Osteoblast (primary cell): ENCODE measurements at regions not wholly inside any gene's neighbourhood (a gene's known extent, or its start where the extent isn't known, plus 50 kb on each side); places are given as distances from the start of the nearest gene placed in this dataset.
"Not testable (repeated sequence)": the region's sequence is repeated elsewhere in the genome, so short reads cannot be mapped to it uniquely, and the experiment has no call there.

Experiments
- DNase-seq: peaks from one replicate; pipeline ENCODE4 v3.0.0; 2011; ENCODE audit warnings: low spot score, mixed read lengths; ENCODE audit not compliant: insufficient read length; ENCODE audit errors: missing footprints
- H2AFZ ChIP-seq: 2 replicates; pipeline ENCODE4 v1.6.0; 2011; ENCODE audit warnings: mild to moderate bottlenecking, low read length
- H3K27ac ChIP-seq: 2 replicates; pipeline ENCODE4 v1.5.1; 2011; ENCODE audit warnings: mild to moderate bottlenecking, low read depth, low read length, moderate library complexity
- H3K27me3 ChIP-seq: 2 replicates; pipeline ENCODE4 v1.6.0; 2012; ENCODE audit warnings: mild to moderate bottlenecking, control low read depth, inconsistent platforms, low read length, moderate library complexity; ENCODE audit not compliant: insufficient read depth
- H3K36me3 ChIP-seq: 2 replicates; pipeline ENCODE4 v1.5.1; 2011; ENCODE audit warnings: mild to moderate bottlenecking, low read length, control low read depth, moderate library complexity; ENCODE audit not compliant: insufficient read depth
- H3K4me1 ChIP-seq: 2 replicates; pipeline ENCODE4 v1.5.1; 2011; ENCODE audit warnings: mild to moderate bottlenecking, low read length, control low read depth, moderate library complexity; ENCODE audit not compliant: insufficient read depth
- H3K4me2 ChIP-seq: 2 replicates; pipeline ENCODE4 v1.6.0; 2011; ENCODE audit warnings: mild to moderate bottlenecking, low read length; ENCODE audit not compliant: insufficient read depth
- H3K4me3 ChIP-seq: fragments of 200-600 bp; sonication (generic); 3 replicates; pipeline ENCODE4 v1.5.1; 2012; ENCODE audit warnings: mild to moderate bottlenecking, low read length, inconsistent platforms; ENCODE audit not compliant: insufficient read depth
- H3K79me2 ChIP-seq: 2 replicates; pipeline ENCODE4 v1.6.0; 2012; ENCODE audit warnings: mild to moderate bottlenecking, low read length, control low read depth, inconsistent platforms; ENCODE audit not compliant: insufficient read depth
- H3K9me3 ChIP-seq: 2 replicates; pipeline ENCODE4 v1.5.1; 2011; ENCODE audit warnings: low read depth, low read length, control low read depth
- H4K20me1 ChIP-seq: 2 replicates; pipeline ENCODE4 v1.6.0; 2012; ENCODE audit warnings: mild to moderate bottlenecking, low read length, control low read depth; ENCODE audit not compliant: insufficient read depth
- CTCF ChIP-seq: IDR thresholded peaks from 2 replicates; pipeline ENCODE4 v1.5.1; 2011; ENCODE audit warnings: mild to moderate bottlenecking, low read depth, low read length, moderate library complexity; ENCODE audit errors: extremely low read depth

- DNase-seq: no peak
- H3K9me3 ChIP-seq: no peaks in the 10 kb centered on the region
- TF ChIP-seq CTCF: no peak
- H3K36me3 ChIP-seq: no peaks in the 10 kb centered on the region
- no peak overlapping the region for H3K27ac ChIP-seq
- H3K27me3 ChIP-seq: no peaks in the 10 kb centered on the region
- H4K20me1 ChIP-seq: no peaks in the 10 kb centered on the region
- H3K79me2 ChIP-seq: no peaks in the 10 kb centered on the region
- no peak overlapping the region for H3K4me2 ChIP-seq
- H3K4me3 ChIP-seq: no peak overlapping the region
- H3K4me1 ChIP-seq: no peaks in the 10 kb centered on the region
- H2AFZ ChIP-seq: no peak overlapping the region
Observed at GRCh38 chr3:164007765-164008164, 1070.5 kb downstream of the SI start.

- Histone ChIP-seq H3K9me3 (no peaks in the 10 kb centered on the region), H3K27me3 (no peaks in the 10 kb centered on the region), H3K4me1 (no peaks in the 10 kb centered on the region), H3K36me3 (no peaks in the 10 kb centered on the region), H3K79me2 (no peaks in the 10 kb centered on the region), H3K4me3 (no peak overlapping the region), H2AFZ (no peak overlapping the region), H3K27ac (no peak overlapping the region), H3K4me2 (no peak overlapping the region), H4K20me1 (no peaks in the 10 kb centered on the region)
- TF ChIP-seq CTCF: no peak
- DNase-seq: no peak
Observed at GRCh38 chr3:164004205-164004604, 1074.1 kb downstream of the SI start.

GRCh38 chr3:164003016-164003415 lies 1075.3 kb downstream of the SI start:
- not testable (repeated sequence) for H3K4me3 ChIP-seq, H3K9me3 ChIP-seq, H3K79me2 ChIP-seq, H3K27me3 ChIP-seq, H3K27ac ChIP-seq, H4K20me1 ChIP-seq, H3K4me1 ChIP-seq, H3K4me2 ChIP-seq, DNase-seq, H2AFZ ChIP-seq, H3K36me3 ChIP-seq

- TF ChIP-seq CTCF: no peak
- DNase-seq: no peak
- no peaks in the 10 kb centered on the region for H3K27me3 ChIP-seq
- no peak overlapping the region for H2AFZ ChIP-seq
- H3K36me3 ChIP-seq: no peaks in the 10 kb centered on the region
- no peaks in the 10 kb centered on the region for H3K9me3 ChIP-seq
- no peak overlapping the region for H3K4me3 ChIP-seq
- no peaks in the 10 kb centered on the region for H3K4me1 ChIP-seq
- H3K27ac ChIP-seq: no peak overlapping the region
- no peak overlapping the region for H3K4me2 ChIP-seq
- H3K79me2 ChIP-seq: no peaks in the 10 kb centered on the region
- no peaks in the 10 kb centered on the region for H4K20me1 ChIP-seq
Observed at GRCh38 chr3:163983940-163984339, 1094.4 kb downstream of the SI start.

- Histone ChIP-seq H3K4me1 (no peaks in the 10 kb centered on the region), H3K27me3 (no peaks in the 10 kb centered on the region), H4K20me1 (no peaks in the 10 kb centered on the region), H3K79me2 (no peaks in the 10 kb centered on the region), H3K9me3 (no peaks in the 10 kb centered on the region), H3K4me3 (no peak overlapping the region), H2AFZ (no peak overlapping the region), H3K27ac (no peak overlapping the region), H3K36me3 (no peaks in the 10 kb centered on the region), H3K4me2 (no peak overlapping the region)
- no peak for DNase-seq
- no peak for TF ChIP-seq CTCF
Observed at GRCh38 chr3:163971861-163972260, 1106.4 kb downstream of the SI start.
